ENCODE measurements at regions not wholly inside any gene's neighbourhood (a gene's known extent, or its start where the extent isn't known, plus 50 kb on each side); places are given as distances from the start of the nearest gene placed in this dataset.

DNA sequence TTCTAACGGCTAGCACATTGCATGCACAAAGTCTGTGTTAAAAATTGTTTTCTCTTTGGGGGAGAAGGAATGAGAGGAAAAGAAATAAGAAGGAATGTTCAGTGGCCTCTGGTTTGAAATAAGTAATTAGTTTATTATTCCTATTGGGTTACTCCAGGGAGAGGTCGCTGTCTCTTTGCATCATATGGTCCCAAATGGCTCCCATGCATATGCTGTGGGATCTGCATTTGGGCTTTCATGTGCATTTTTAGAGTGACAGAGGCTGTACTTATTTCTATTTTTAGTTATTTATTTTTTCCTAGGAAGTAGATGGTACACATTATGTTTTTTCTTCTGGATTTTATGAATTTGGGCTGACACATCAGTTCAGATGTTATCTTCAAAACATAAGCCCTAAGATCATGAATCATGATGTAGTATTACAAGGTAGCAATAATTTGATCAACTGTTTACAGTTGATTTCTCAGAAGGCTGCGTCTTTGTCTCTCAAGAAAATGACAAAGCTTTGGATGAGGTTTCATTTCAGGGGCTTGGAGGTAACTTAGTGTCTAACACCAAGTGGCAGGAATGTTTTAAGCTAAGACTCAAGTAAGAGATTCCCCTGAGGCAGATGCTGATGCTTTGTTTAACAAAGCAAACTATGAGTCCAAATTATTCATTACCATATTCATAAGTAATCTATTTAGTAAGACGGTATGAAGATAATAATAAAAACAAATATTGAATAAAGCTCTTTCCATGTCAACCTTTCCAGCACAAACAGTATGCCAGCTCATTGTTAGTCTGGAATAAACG, 247.7 kb downstream of the NSUN3 start:
- DNase-seq = no peak
- H3K27me3 Mint-ChIP-seq (ENCODE audit: unreplicated experiment) = no peaks in the 10 kb centered on the region
- H3K27ac Mint-ChIP-seq (ENCODE audit: unreplicated experiment) = peak overlapping the region; percentile 94
- peaks cover 7% of the 10 kb centered on the region for H3K9me3 Mint-ChIP-seq (ENCODE audit: unreplicated experiment)
- peak overlapping the region; percentile 21 for H3K4me3 Mint-ChIP-seq (ENCODE audit: unreplicated experiment)
- peaks cover 37% of the 10 kb centered on the region for H3K4me1 Mint-ChIP-seq (ENCODE audit: low read depth, unreplicated experiment)
- TF ChIP-seq, protein P1, sequence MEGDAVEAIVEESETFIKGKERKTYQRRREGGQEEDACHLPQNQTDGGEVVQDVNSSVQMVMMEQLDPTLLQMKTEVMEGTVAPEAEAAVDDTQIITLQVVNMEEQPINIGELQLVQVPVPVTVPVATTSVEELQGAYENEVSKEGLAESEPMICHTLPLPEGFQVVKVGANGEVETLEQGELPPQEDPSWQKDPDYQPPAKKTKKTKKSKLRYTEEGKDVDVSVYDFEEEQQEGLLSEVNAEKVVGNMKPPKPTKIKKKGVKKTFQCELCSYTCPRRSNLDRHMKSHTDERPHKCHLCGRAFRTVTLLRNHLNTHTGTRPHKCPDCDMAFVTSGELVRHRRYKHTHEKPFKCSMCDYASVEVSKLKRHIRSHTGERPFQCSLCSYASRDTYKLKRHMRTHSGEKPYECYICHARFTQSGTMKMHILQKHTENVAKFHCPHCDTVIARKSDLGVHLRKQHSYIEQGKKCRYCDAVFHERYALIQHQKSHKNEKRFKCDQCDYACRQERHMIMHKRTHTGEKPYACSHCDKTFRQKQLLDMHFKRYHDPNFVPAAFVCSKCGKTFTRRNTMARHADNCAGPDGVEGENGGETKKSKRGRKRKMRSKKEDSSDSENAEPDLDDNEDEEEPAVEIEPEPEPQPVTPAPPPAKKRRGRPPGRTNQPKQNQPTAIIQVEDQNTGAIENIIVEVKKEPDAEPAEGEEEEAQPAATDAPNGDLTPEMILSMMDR (IDR thresholded peaks at IDR 0.05; ENCODE audit: partially characterized antibody, unreplicated experiment) = no peak
- no peaks in the 10 kb centered on the region for H3K36me3 Mint-ChIP-seq (ENCODE audit: unreplicated experiment)

DNA sequence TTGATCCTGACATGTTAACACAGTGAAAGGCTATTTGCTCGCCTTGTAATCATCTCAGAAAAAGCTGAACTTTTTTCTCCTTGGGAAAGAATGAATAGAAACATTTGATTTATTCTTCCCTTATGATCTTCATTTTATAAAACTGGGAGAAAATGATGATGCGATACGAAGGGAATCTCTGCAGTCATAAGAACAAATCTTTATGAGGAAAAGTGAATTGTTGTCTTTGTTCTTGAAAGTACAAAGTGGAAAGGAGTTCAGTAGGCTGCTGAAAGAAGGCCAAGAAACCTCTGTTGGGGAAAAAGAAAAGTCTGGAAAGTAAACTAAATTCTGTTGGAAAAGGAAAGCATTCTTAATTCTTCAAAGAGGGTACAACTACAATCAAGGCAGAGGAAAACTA, 248.8 kb downstream of the NSUN3 start:
- Mint-ChIP-seq H3K9me3 (ENCODE audit: unreplicated experiment) (peaks cover 4% of the 10 kb centered on the region), H3K27me3 (ENCODE audit: unreplicated experiment) (no peaks in the 10 kb centered on the region), H3K27ac (ENCODE audit: unreplicated experiment) (peak overlapping the region; percentile 59), H3K4me1 (ENCODE audit: low read depth, unreplicated experiment) (peaks cover 28% of the 10 kb centered on the region), H3K4me3 (ENCODE audit: unreplicated experiment) (peak overlapping the region; percentile 5), H3K36me3 (ENCODE audit: unreplicated experiment) (no peaks in the 10 kb centered on the region)
- no peak for DNase-seq
- TF ChIP-seq, protein P1 (IDR thresholded peaks at IDR 0.05; ENCODE audit: partially characterized antibody, unreplicated experiment) = no peak

DNA sequence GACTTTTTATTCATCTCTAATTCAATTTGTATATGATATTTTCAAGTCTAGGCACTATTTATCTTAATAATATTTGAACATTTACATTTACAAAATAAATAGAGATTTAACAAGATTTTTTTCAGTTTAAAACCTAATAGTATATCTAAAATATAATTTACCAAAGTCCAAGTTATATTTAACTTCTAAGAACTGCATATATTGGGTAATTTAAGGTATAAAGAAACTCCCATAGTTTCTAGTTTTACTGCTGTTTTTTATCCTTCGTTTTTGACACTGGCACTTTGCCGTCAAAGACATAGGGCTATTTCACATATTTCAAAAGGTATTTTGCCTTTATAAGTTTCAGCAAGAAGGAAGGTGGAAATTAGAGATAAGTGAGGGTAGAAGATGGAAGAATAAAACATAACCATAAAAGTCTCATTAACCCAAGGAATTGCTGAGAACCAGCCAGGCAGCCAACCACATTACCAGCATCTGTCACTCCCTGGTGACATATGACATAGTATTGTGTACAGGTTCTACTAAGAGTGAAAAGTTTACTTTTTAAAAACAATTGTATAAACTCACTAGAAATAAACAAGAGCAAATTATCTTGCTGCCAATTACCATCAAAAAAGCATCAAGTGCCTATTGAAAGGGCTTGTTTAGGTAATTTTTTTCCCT, 251.5 kb downstream of the NSUN3 start:
- Mint-ChIP-seq H3K27ac (ENCODE audit: unreplicated experiment) (peak overlapping the region; percentile 92), H3K4me1 (ENCODE audit: low read depth, unreplicated experiment) (peaks cover 28% of the 10 kb centered on the region), H3K36me3 (ENCODE audit: unreplicated experiment) (no peaks in the 10 kb centered on the region), H3K4me3 (ENCODE audit: unreplicated experiment) (peak overlapping the region; percentile 78), H3K27me3 (ENCODE audit: unreplicated experiment) (no peaks in the 10 kb centered on the region), H3K9me3 (ENCODE audit: unreplicated experiment) (peaks cover 4% of the 10 kb centered on the region)
- TF ChIP-seq, protein P1 (IDR thresholded peaks at IDR 0.05; ENCODE audit: partially characterized antibody, unreplicated experiment) = no peak
- no peak for DNase-seq

DNA sequence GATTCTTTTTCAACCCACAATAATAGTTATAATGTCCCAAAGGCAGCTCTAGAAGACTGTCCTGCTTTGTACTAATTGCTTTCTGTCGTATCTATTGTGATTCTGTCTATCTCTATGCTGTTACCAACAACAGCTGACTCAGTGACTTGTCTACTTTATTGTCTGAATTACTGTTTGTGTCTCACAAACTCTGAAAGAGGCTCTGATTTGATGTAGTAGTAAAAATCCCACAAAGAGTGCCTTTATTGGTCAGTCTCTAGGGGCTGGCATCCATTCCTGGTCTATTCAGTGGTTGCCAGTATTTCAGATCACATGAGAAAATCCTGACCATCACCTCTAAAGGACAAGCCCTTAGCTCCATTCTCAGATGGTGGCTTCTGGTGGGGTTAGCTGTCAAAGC, 254.2 kb downstream of the NSUN3 start:
- Mint-ChIP-seq H3K9me3 (ENCODE audit: unreplicated experiment) (peaks cover 1% of the 10 kb centered on the region), H3K27ac (ENCODE audit: unreplicated experiment) (no peak overlapping the region), H3K36me3 (ENCODE audit: unreplicated experiment) (no peaks in the 10 kb centered on the region), H3K4me1 (ENCODE audit: low read depth, unreplicated experiment) (peaks cover 7% of the 10 kb centered on the region), H3K27me3 (ENCODE audit: unreplicated experiment) (no peaks in the 10 kb centered on the region), H3K4me3 (ENCODE audit: unreplicated experiment) (no peak overlapping the region)
- DNase-seq = no peak
- TF ChIP-seq, protein P1 (IDR thresholded peaks at IDR 0.05; ENCODE audit: partially characterized antibody, unreplicated experiment) = no peak

DNA sequence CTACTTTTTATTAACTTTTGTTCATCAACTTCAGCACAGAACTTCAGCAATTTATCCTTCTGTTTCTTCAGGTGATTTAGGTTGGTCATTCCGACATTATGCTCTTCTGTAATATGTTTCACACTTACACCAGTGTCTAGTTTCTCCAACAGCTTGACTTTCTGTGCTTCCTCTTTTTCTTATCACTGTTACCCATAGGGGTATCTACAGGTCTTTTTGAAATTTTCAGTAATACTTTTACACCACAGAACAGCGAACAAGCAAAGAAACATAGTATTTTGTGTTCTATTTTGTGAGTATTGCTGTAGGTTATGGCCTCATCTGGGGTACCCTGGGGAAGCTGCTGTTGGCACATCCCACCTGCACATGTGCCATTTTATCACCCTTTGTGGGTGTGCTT, 260.7 kb downstream of the NSUN3 start:
- H3K4me1 Mint-ChIP-seq (ENCODE audit: low read depth, unreplicated experiment) = no peaks in the 10 kb centered on the region
- H3K36me3 Mint-ChIP-seq (ENCODE audit: unreplicated experiment) = no peaks in the 10 kb centered on the region
- TF ChIP-seq, protein P1 (IDR thresholded peaks at IDR 0.05; ENCODE audit: partially characterized antibody, unreplicated experiment) = no peak

More for the DNA sequence above, 260.7 kb downstream of the NSUN3 start:
- no peak for DNase-seq
- Mint-ChIP-seq H3K4me3 (ENCODE audit: unreplicated experiment) (no peak overlapping the region), H3K27me3 (ENCODE audit: unreplicated experiment) (no peaks in the 10 kb centered on the region), H3K9me3 (ENCODE audit: unreplicated experiment) (no peaks in the 10 kb centered on the region), H3K27ac (ENCODE audit: unreplicated experiment) (no peak overlapping the region)

Data from glutamatergic neuron (in vitro differentiated cells).